Left ventricle myocardium inferior (tissue), 1 donor: ENCODE measurements at regions not wholly inside any gene's neighbourhood (a gene's known extent, or its start where the extent isn't known, plus 50 kb on each side); places are given as distances from the start of the nearest gene placed in this dataset.

Experiments
- DNase-seq: peaks from one replicate; pipeline ENCODE4 v3.0.0-alpha.2; 2020
- H3K27ac ChIP-seq: fragments of 200-600 bp; replicated peaks from 2 replicates; pipeline ENCODE4 v1.8.0; 2021
- H3K27me3 ChIP-seq: fragments of 200-600 bp; 2 replicates; pipeline ENCODE4 v1.8.0; 2021; ENCODE audit warnings: low read depth
- H3K36me3 ChIP-seq: fragments of 200-600 bp; 2 replicates; pipeline ENCODE4 v1.8.0; 2021
- H3K4me1 ChIP-seq: fragments of 200-600 bp; 2 replicates; pipeline ENCODE4 v1.8.0; 2021
- H3K4me3 ChIP-seq: fragments of 200-600 bp; 2 replicates; pipeline ENCODE4 v1.8.0; 2021; ENCODE audit warnings: mild to moderate bottlenecking, moderate library complexity
- H3K9me3 ChIP-seq: fragments of 200-600 bp; replicated peaks from 2 replicates; pipeline ENCODE4 v1.8.0; 2021
- intact Hi-C: fragments of 100-400 bp; cut with micrococcal nuclease; formaldehyde crosslinking; loops from one replicate; pipeline ENCODE4 v1.11.0; 2022
- TF ChIP-seq, protein P1 (sequence below): fragments of 200-600 bp; IDR thresholded peaks from 2 replicates; pipeline ENCODE4 v1.8.0; 2021; ENCODE audit warnings: antibody characterized with exemption, mild to moderate bottlenecking, borderline replicate concordance
- donor health status: DM: no; HTN: yes; CAD: no; lungs with severe emphysema.

DNA sequence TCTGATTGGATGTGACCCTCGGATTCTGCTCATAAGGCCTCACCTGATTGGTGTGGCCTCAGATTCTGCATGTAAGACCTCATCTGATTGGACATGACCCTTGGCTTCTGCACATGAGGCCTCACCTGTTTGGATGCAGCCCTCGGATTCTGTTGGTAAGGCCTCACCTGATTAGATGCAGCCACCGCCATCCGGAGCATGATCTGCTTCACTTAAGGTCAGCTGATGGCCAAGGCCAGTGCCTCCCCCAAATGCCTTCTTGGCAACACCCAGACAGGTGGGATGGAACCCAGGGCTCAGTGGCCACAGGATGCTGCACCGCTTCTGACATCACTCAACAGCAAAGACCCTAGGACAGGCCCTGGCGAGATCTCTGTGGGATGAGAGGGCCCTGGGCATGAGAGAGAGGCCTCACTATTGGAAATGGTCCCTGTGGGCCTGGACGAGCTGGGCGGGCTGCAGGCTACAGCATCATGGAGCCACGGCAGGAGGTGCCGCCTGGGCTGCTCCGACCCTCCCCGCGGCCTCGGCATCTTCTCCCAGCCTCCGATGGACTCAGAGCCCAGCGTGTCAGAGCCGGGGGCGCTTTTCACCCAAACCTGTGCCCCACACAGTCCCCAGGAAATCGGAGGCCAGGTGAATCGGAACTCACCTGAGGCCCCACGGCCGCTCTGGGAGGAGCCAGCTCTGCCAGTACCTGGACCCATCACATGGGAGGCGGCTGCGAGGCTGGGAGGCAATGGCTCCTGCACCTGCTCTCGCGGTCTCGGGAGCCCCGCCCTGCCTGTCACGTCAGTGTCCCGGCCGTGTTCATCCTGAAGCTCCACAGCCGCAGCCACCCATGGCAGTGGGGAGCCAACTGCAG lies 60.9 kb upstream of the ZNF469 start:
- TF ChIP-seq, protein P1, sequence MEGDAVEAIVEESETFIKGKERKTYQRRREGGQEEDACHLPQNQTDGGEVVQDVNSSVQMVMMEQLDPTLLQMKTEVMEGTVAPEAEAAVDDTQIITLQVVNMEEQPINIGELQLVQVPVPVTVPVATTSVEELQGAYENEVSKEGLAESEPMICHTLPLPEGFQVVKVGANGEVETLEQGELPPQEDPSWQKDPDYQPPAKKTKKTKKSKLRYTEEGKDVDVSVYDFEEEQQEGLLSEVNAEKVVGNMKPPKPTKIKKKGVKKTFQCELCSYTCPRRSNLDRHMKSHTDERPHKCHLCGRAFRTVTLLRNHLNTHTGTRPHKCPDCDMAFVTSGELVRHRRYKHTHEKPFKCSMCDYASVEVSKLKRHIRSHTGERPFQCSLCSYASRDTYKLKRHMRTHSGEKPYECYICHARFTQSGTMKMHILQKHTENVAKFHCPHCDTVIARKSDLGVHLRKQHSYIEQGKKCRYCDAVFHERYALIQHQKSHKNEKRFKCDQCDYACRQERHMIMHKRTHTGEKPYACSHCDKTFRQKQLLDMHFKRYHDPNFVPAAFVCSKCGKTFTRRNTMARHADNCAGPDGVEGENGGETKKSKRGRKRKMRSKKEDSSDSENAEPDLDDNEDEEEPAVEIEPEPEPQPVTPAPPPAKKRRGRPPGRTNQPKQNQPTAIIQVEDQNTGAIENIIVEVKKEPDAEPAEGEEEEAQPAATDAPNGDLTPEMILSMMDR, result no peak
- no peak for DNase-seq
- intact Hi-C loops, result no loop called here

DNA sequence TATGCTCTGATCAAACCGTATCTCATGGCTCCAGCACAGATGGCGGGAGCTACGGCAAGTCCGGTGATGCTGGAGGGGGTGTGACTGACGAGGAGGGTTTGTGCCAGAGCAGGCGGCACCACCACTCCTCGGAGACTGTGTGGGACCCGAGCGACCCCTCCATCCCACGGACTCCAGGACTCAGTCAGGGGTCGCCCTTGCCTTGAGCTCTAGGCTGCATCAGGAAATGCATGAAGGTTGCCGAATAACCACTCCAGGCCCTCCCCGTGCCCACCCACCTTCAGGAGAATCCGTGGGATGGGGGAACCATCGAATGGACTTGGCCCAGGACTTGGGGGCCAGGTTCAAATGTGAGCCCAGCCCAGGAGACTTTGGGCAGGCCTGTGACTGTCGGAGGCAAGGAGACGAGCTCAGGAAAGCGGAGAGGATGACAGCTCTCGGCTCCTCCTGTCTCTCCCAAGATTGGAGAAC lies 60.2 kb upstream of the ZNF469 start:
- intact Hi-C loops, result no loop called here
- peaks cover 8% of the 10 kb centered on the region for H3K4me1 ChIP-seq
- TF ChIP-seq, protein P1, result no peak
- peaks cover 16% of the 10 kb centered on the region for H3K27me3 ChIP-seq
- no peak for DNase-seq
- H3K9me3 ChIP-seq, result no peaks in the 10 kb centered on the region
- H3K36me3 ChIP-seq, result no peaks in the 10 kb centered on the region
- no peak overlapping the region for H3K4me3 ChIP-seq
- H3K27ac ChIP-seq, result no peak overlapping the region

More for the DNA sequence above, 60.9 kb upstream of the ZNF469 start:
- Histone ChIP-seq H3K27me3 (peaks cover 22% of the 10 kb centered on the region), H3K9me3 (no peaks in the 10 kb centered on the region), H3K36me3 (no peaks in the 10 kb centered on the region), H3K27ac (no peak overlapping the region), H3K4me1 (peaks cover 15% of the 10 kb centered on the region), H3K4me3 (no peak overlapping the region)

DNA sequence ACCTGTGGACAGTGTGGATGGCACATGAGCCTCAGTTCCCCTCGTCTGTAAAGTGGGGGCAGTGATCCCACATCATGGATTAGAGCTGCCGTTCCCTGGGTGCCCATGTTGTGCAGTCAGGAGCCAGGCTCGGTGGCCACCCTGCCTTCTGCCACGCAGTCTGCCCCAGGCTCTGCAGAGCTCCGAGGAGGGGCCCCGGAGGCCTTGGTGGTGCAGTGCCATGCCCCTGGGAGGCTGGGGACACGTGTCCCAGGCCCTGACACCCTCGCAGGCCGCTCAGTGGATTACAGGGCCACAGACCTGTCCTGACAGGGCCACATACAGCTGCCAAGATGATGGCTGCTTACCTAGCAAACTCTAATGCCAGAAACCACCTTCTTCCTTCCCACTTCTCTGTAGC lies 59.7 kb upstream of the ZNF469 start:
- Histone ChIP-seq H3K27ac (no peak overlapping the region), H3K27me3 (peaks cover 12% of the 10 kb centered on the region), H3K4me1 (peaks cover 3% of the 10 kb centered on the region), H3K4me3 (no peak overlapping the region), H3K36me3 (no peaks in the 10 kb centered on the region), H3K9me3 (no peaks in the 10 kb centered on the region)
- DNase-seq, result no peak
- intact Hi-C loops, result no loop called here
- TF ChIP-seq, protein P1, result no peak

DNA sequence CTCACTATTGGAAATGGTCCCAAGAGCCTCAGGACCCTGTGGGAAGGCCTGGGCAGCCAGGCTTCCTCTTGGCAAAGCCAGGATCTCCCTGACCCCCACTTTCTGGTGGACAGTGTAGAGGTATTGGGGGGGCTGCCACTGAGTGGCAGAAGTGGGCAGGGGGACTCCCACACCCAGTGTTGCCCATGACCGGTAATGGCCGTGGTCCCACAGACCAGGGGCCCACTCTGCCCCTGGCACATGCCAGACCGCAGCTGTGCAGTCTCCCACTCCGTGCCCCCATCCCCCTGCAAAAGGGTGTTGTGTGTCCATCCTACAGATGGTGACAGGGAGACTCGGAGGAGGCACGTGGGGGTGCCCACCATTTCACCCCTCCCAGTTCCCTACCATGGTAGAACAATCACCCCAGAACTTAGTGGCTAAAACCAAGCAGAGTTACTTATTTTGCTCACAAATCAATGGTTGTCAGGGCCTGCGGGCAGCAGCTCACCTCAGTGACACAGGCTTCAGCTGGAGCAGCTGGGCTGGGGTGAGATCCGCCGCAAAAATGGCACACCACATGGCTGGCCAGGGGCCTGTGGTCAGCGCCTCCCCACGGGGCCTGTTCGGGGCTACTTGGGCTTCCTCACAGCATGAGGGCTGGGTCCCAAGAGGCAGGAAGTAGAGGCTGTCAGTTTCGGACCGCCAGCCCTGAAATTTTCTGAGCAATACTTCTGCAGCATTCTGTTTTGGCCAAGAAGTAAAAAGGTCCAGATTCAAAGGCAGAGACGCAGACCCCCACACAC lies 59.0 kb upstream of the ZNF469 start:
- Histone ChIP-seq H3K9me3 (no peaks in the 10 kb centered on the region), H3K27ac (no peak overlapping the region), H3K4me1 (no peaks in the 10 kb centered on the region), H3K36me3 (no peaks in the 10 kb centered on the region), H3K4me3 (no peak overlapping the region), H3K27me3 (peaks cover 7% of the 10 kb centered on the region)
- DNase-seq, result no peak
- intact Hi-C loops, result no loop called here
- TF ChIP-seq, protein P1, result no peak

DNA sequence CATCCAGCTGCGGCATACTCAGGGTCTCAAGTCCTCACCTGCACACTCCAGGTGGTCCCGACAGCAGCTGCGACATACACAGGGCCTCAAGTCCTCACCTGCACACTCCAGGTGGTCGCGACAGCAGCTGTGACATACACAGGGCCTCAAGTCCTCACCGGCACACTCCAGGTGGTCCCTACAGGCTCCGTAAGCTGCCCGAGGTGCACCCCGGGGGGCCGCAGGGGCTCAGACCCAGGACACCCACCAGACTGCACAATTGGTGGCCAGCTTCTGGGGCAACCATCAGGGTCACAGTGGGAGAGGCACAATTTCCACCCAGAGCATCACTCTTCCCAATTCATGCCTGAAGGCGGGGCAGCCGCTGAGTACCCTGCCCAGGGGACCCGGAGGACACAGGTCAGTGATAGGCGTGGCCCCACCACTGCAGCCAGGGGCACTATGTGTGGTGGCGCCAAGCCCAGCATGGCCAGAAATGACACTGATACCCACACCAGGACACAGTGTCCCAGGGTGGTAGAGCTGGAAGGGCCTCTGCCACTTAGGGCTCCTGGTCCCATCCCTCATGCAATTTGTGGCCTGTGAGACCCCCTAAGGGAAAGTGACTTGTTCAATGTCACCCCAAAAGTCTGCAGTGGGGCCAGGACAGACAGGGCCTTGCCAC lies 57.5 kb upstream of the ZNF469 start:
- DNase-seq, result no peak
- Histone ChIP-seq H3K4me3 (no peak overlapping the region), H3K27me3 (no peaks in the 10 kb centered on the region), H3K4me1 (no peaks in the 10 kb centered on the region), H3K9me3 (no peaks in the 10 kb centered on the region), H3K27ac (no peak overlapping the region), H3K36me3 (no peaks in the 10 kb centered on the region)
- TF ChIP-seq, protein P1, result no peak
- intact Hi-C loops, result no loop called here
